Naive thymus-derived CD8-positive, alpha-beta T cell (primary cell): ENCODE measurements at regions not wholly inside any gene's neighbourhood (a gene's known extent, or its start where the extent isn't known, plus 50 kb on each side); places are given as distances from the start of the nearest gene placed in this dataset.

Experiments
- ATAC-seq, 2 donors: fragments of 150-1000 bp; cut with Tn5 transposase in 1 of 2; sonication (Bioruptor Pico), chemical (Tn5 transposase) in 1 of 2; 1 replicate in 1 of 2; 2 replicates in 1 of 2; pipeline ENCODE4 v1.10.0; 2021; ENCODE audit warnings: mild to moderate bottlenecking in 2 of 2, moderate library complexity in 2 of 2
- POLR2A ChIA-PET: fragments of 350-600 bp; sonication (Branson Sonifier 250); formaldehyde crosslinking; loops from one replicate; lab custom pipeline; 2021; ENCODE audit warnings: antibody characterized with exemption; lab: Charles Lee
- DNase-seq, 10 donors: peaks; one replicate each; pipeline versions ENCODE4 v3.0.0 to v3.0.0-alpha.2; 2020 to 2022
- H3K27ac Mint-ChIP-seq, 10 donors: one replicate each; pipeline ENCODE4 v1.8.0; 2020 to 2022; ENCODE audit warnings: mild to moderate bottlenecking in 10 of 10, mixed read lengths in 10 of 10, moderate library complexity in 4 of 10, inconsistent platforms in 1 of 10
- H3K27me3 Mint-ChIP-seq, 5 donors: one replicate each; pipeline ENCODE4 v1.8.0; 2021 to 2022; ENCODE audit warnings: mixed read lengths in 5 of 5
- H3K36me3 Mint-ChIP-seq, 3 donors: one replicate each; pipeline ENCODE4 v1.8.0; 2020 to 2022; ENCODE audit warnings: mixed read lengths in 3 of 3, mild to moderate bottlenecking in 2 of 3, inconsistent platforms in 1 of 3
- H3K4me1 Mint-ChIP-seq, 4 donors: one replicate each; pipeline ENCODE4 v1.8.0; 2021 to 2022; ENCODE audit warnings: mixed read lengths in 4 of 4
- H3K4me3 Mint-ChIP-seq, 10 donors: one replicate each; pipeline ENCODE4 v1.8.0; 2020 to 2022; ENCODE audit warnings: mild to moderate bottlenecking in 10 of 10, mixed read lengths in 10 of 10, moderate library complexity in 6 of 10, inconsistent platforms in 1 of 10
- H3K9me3 Mint-ChIP-seq, 9 donors: one replicate each; pipeline ENCODE4 v1.8.0; 2020 to 2022; ENCODE audit warnings: mixed read lengths in 9 of 9, mild to moderate bottlenecking in 3 of 9, inconsistent platforms in 1 of 9, moderate library complexity in 1 of 9

- no peak for ATAC-seq
- Mint-ChIP-seq H3K9me3 (peaks cover 4 to 11% (median 6%) of the 10 kb centered on the region in 9 donors), H3K4me3 (no peak overlapping the region), H3K36me3 (peaks cover 0 to 7% (median 4%) of the 10 kb centered on the region in 3 donors), H3K4me1 (peaks cover 0 to 8% (median 5%) of the 10 kb centered on the region in 4 donors), H3K27me3 (peaks cover 0 to 3% (median 1%) of the 10 kb centered on the region in 5 donors), H3K27ac (no peak overlapping the region)
- POLR2A ChIA-PET, result no interaction called here
- DNase-seq, result no peak
These were observed 373.0 kb upstream of the ZFP64 start for GRCh38 chr20:52564594-52564993.

GRCh38 chr20:52552181-52552872, 360.7 kb upstream of the ZFP64 start:
- no peak for DNase-seq
- H3K4me3 Mint-ChIP-seq, result no peak overlapping the region

GRCh38 chr20:52542131-52542530, 350.6 kb upstream of the ZFP64 start:
- Mint-ChIP-seq H3K27ac (no peak overlapping the region), H3K4me3 (no peak overlapping the region), H3K27me3 (peaks cover 3 to 13% (median 7%) of the 10 kb centered on the region in 5 donors), H3K4me1 (peaks cover 0 to 9% (median 5%) of the 10 kb centered on the region in 4 donors), H3K36me3 (peaks cover 0 to 10% (median 2%) of the 10 kb centered on the region in 3 donors), H3K9me3 (peaks cover 0 to 13% (median 5%) of the 10 kb centered on the region in 9 donors)
- ATAC-seq, result no peak
- no peak for DNase-seq
- POLR2A ChIA-PET, result no interaction called here

More at GRCh38 chr20:52552181-52552872, 360.7 kb upstream of the ZFP64 start:
- no peak for ATAC-seq
- Mint-ChIP-seq H3K36me3 (peaks cover 0 to 13% (median 7%) of the 10 kb centered on the region in 3 donors), H3K4me1 (peaks cover 0 to 5% (median under 1%) of the 10 kb centered on the region in 4 donors), H3K27me3 (peaks cover 0 to 1% (median 0%) of the 10 kb centered on the region in 5 donors), H3K9me3 (peaks cover 3 to 21% (median 10%) of the 10 kb centered on the region in 9 donors), H3K27ac (peak overlapping the region in 1 of 10 donors; percentile 5)
- POLR2A ChIA-PET, result interaction anchor here (1.2 kb wide), 1 partner anchor 15 kb away, joined by 3 read pairs; no protein-coding TSS in a partner anchor

GRCh38 chr20:52540509-52540908, 348.9 kb upstream of the ZFP64 start:
- Mint-ChIP-seq H3K4me1 (peaks cover 0 to 9% (median 5%) of the 10 kb centered on the region in 4 donors), H3K9me3 (peaks cover 0 to 7% (median 1%) of the 10 kb centered on the region in 9 donors), H3K27me3 (peaks cover 3 to 13% (median 11%) of the 10 kb centered on the region in 5 donors), H3K27ac (peak overlapping the region in 1 of 10 donors; percentile 3), H3K36me3 (peaks cover 0 to 17% (median 0%) of the 10 kb centered on the region in 3 donors), H3K4me3 (no peak overlapping the region)
- DNase-seq (no peak), ATAC-seq (no peak)
- POLR2A ChIA-PET, result no interaction called here

GRCh38 chr20:52539891-52540290, 348.3 kb upstream of the ZFP64 start:
- peaks cover 0 to 13% (median 11%) of the 10 kb centered on the region in 5 donors for H3K27me3 Mint-ChIP-seq
- no peak overlapping the region for H3K4me3 Mint-ChIP-seq
- POLR2A ChIA-PET, result no interaction called here
- ATAC-seq (peak in 1 of 2 donors; percentile 44), DNase-seq (peak in 1 of 10 donors; percentile 6)
- peaks cover 0 to 17% (median 0%) of the 10 kb centered on the region in 3 donors for H3K36me3 Mint-ChIP-seq
- H3K9me3 Mint-ChIP-seq, result peaks cover 0 to 7% (median under 1%) of the 10 kb centered on the region in 9 donors
- H3K27ac Mint-ChIP-seq, result peak overlapping the region in 1 of 10 donors; percentile 28
- H3K4me1 Mint-ChIP-seq, result peaks cover 0 to 9% (median 5%) of the 10 kb centered on the region in 4 donors

- Mint-ChIP-seq H3K4me3 (no peak overlapping the region), H3K36me3 (peaks cover 0 to 11% (median 0%) of the 10 kb centered on the region in 3 donors), H3K27ac (no peak overlapping the region), H3K27me3 (peaks cover 0 to 13% (median 11%) of the 10 kb centered on the region in 5 donors), H3K9me3 (peaks cover 0 to 2% (median 0%) of the 10 kb centered on the region in 9 donors), H3K4me1 (peaks cover 0 to 9% (median 5%) of the 10 kb centered on the region in 4 donors)
- no peak for DNase-seq
- POLR2A ChIA-PET, result no interaction called here
- ATAC-seq, result no peak
These were observed 345.3 kb upstream of the ZFP64 start for GRCh38 chr20:52536841-52537400.

GRCh38 chr20:52536040-52536439, 344.5 kb upstream of the ZFP64 start:
- H3K4me1 Mint-ChIP-seq, result peaks cover 0 to 7% (median 4%) of the 10 kb centered on the region in 4 donors
- peaks cover 0 to 7% (median 0%) of the 10 kb centered on the region in 3 donors for H3K36me3 Mint-ChIP-seq
- peaks cover 0 to 10% (median 6%) of the 10 kb centered on the region in 5 donors for H3K27me3 Mint-ChIP-seq
- DNase-seq, result no peak
- POLR2A ChIA-PET, result no interaction called here
- peaks cover 0 to 7% (median 0%) of the 10 kb centered on the region in 9 donors for H3K9me3 Mint-ChIP-seq
- H3K4me3 Mint-ChIP-seq, result no peak overlapping the region
- no peak for ATAC-seq
- H3K27ac Mint-ChIP-seq, result no peak overlapping the region

GRCh38 chr20:52534616-52535015, 343.0 kb upstream of the ZFP64 start:
- DNase-seq, result no peak
- H3K36me3 Mint-ChIP-seq, result peaks cover 0 to 7% (median 0%) of the 10 kb centered on the region in 3 donors
- H3K4me1 Mint-ChIP-seq, result no peaks in the 10 kb centered on the region
- no peak for ATAC-seq
- H3K27ac Mint-ChIP-seq, result no peak overlapping the region
- H3K27me3 Mint-ChIP-seq, result peaks cover 0 to 9% (median 0%) of the 10 kb centered on the region in 5 donors
- peaks cover 0 to 7% (median 0%) of the 10 kb centered on the region in 9 donors for H3K9me3 Mint-ChIP-seq
- no peak overlapping the region for H3K4me3 Mint-ChIP-seq
- POLR2A ChIA-PET, result no interaction called here

- Mint-ChIP-seq H3K27me3 (peaks cover 0 to 9% (median 0%) of the 10 kb centered on the region in 5 donors), H3K27ac (no peak overlapping the region), H3K36me3 (peaks cover 0 to 7% (median 0%) of the 10 kb centered on the region in 3 donors), H3K9me3 (peaks cover 0 to 7% (median 0%) of the 10 kb centered on the region in 9 donors), H3K4me1 (no peaks in the 10 kb centered on the region), H3K4me3 (no peak overlapping the region)
- POLR2A ChIA-PET, result no interaction called here
- ATAC-seq (no peak), DNase-seq (no peak)
These were observed 341.8 kb upstream of the ZFP64 start for GRCh38 chr20:52533401-52533800.

- Mint-ChIP-seq H3K9me3 (peaks cover 0 to 7% (median 0%) of the 10 kb centered on the region in 9 donors), H3K27ac (no peak overlapping the region), H3K4me1 (no peaks in the 10 kb centered on the region), H3K27me3 (peaks cover 0 to 9% (median 0%) of the 10 kb centered on the region in 5 donors), H3K36me3 (peaks cover 0 to 7% (median 0%) of the 10 kb centered on the region in 3 donors), H3K4me3 (no peak overlapping the region)
- ATAC-seq (no peak), DNase-seq (no peak)
- POLR2A ChIA-PET, result interaction anchor here (0.7 kb wide), 1 partner anchor 128 kb away, joined by 4 read pairs; no protein-coding TSS in a partner anchor
These were observed 341.1 kb upstream of the ZFP64 start for GRCh38 chr20:52532674-52533073.

GRCh38 chr20:52530571-52530970, 339.0 kb upstream of the ZFP64 start:
- DNase-seq (no peak), ATAC-seq (no peak)
- no peaks in the 10 kb centered on the region for H3K4me1 Mint-ChIP-seq
- H3K36me3 Mint-ChIP-seq, result no peaks in the 10 kb centered on the region
- POLR2A ChIA-PET, result no interaction called here
- peaks cover 0 to 5% (median 0%) of the 10 kb centered on the region in 5 donors for H3K27me3 Mint-ChIP-seq
- H3K4me3 Mint-ChIP-seq, result no peak overlapping the region
- H3K9me3 Mint-ChIP-seq, result peaks cover 0 to 7% (median 0%) of the 10 kb centered on the region in 9 donors
- peak overlapping the region in 1 of 10 donors; percentile 14 for H3K27ac Mint-ChIP-seq

GRCh38 chr20:52529826-52530225, 338.2 kb upstream of the ZFP64 start:
- no peak for ATAC-seq
- Mint-ChIP-seq H3K27ac (no peak overlapping the region), H3K4me1 (no peaks in the 10 kb centered on the region), H3K27me3 (peaks cover 0 to 5% (median 0%) of the 10 kb centered on the region in 5 donors), H3K36me3 (no peaks in the 10 kb centered on the region), H3K9me3 (peaks cover 0 to 7% (median 0%) of the 10 kb centered on the region in 9 donors), H3K4me3 (no peak overlapping the region)
- POLR2A ChIA-PET, result no interaction called here
- DNase-seq, result no peak
